ENCODE measurements at regions not wholly inside any gene's neighbourhood (a gene's known extent, or its start where the extent isn't known, plus 50 kb on each side); places are given as distances from the start of the nearest gene placed in this dataset.

- TF ChIP-seq CTCF (conservative IDR thresholded peaks at IDR 0.05; ENCODE audit: low read depth, low read length) (no peak), NFE2L2 (IDR thresholded peaks at IDR 0.05; ENCODE audit: low read depth, low read length) (no peak)
Observed at GRCh38 chr6:9197726-9198125, 762.4 kb upstream of the SLC35B3 start.
